HepG2 (cell line): ENCODE measurements at regions not wholly inside any gene's neighbourhood (a gene's known extent, or its start where the extent isn't known, plus 50 kb on each side); places are given as distances from the start of the nearest gene placed in this dataset.
"Not testable (repeated sequence)": the region's sequence is repeated elsewhere in the genome, so short reads cannot be mapped to it uniquely, and the experiment has no call there.

Experiments used
- ATAC-seq: fragments of 200-7000 bp; cut with Tn5 transposase; 3 replicates; pipeline ENCODE4 v1.9.1; 2020; ENCODE audit warnings: mild to moderate bottlenecking, moderate library complexity
- BruUV-seq: library from RNA; stranded (reverse); fragments of 400-500 nt; replicated peaks from 2 replicates; lab custom pipeline; 2021; lab: Mats Ljungman, UMichigan
- CTCF ChIA-PET: fragments of 300-600 bp; formaldehyde crosslinking; extraction: SDS; loops from one replicate; lab custom pipeline; 2021; ENCODE audit warnings: low total read pairs, inconsistent platforms, low intra/inter-chr PET ratio; lab: Yijun Ruan, JAX
- POLR2A ChIA-PET: fragments of 350-600 bp; sonication (Branson Sonifier 250); formaldehyde crosslinking; loops from one replicate; lab custom pipeline; 2020; ENCODE audit warnings: antibody characterized with exemption, inconsistent platforms; lab: Yijun Ruan, JAX
- DNase-seq: peaks from one replicate; pipeline ENCODE4 v3.0.0-alpha.2; 2015; ENCODE audit warnings: low spot score
- FAIRE-seq: peaks from 3 replicates; lab custom pipeline; 2011; peaks lifted over from hg19 to GRCh38; lab: Jason Lieb, UNC
- H2AFZ ChIP-seq: one replicate; pipeline ENCODE4 v1.6.1; 2011; ENCODE audit warnings: low read length, inconsistent platforms
- H3K27ac ChIP-seq: fragments of 300-600 bp; 3 replicates; pipeline ENCODE4 v1.8.0; 2011; ENCODE audit warnings: mixed run types, mild to moderate bottlenecking, mixed read lengths, low read length, inconsistent platforms; ENCODE audit not compliant: insufficient read depth; ENCODE audit errors: extremely low read length
- H3K27me3 ChIP-seq, 2 experiments: fragments of 200-600 bp in 1 of 2; 2 replicates in 1 of 2; 3 replicates in 1 of 2; pipeline versions ENCODE4 v1.6.0 to v1.8.0; 2011; ENCODE audit warnings: low read length in 2 of 2, mild to moderate bottlenecking in 2 of 2, moderate library complexity in 2 of 2, inconsistent platforms in 1 of 2; ENCODE audit not compliant: insufficient read depth in 2 of 2, control insufficient read depth in 1 of 2
- H3K36me3 ChIP-seq, 2 experiments: fragments of 200-600 bp in 1 of 2; replicated peaks in 1 of 2; 2 replicates in 1 of 2; 3 replicates in 1 of 2; pipeline versions ENCODE4 v1.5.1 to v1.8.0; 2011; ENCODE audit warnings: low read length in 2 of 2, inconsistent platforms in 1 of 2; ENCODE audit not compliant: insufficient read depth in 2 of 2, control insufficient read depth in 1 of 2
- H3K4me1 ChIP-seq: 2 replicates; pipeline ENCODE4 v1.5.1; 2012; ENCODE audit warnings: low read length, inconsistent platforms; ENCODE audit not compliant: insufficient read depth
- H3K4me2 ChIP-seq: 2 replicates; pipeline ENCODE4 v1.6.0; 2011; ENCODE audit warnings: low read depth, low read length, inconsistent platforms
- H3K4me3 ChIP-seq, 3 experiments: fragments of 200-600 bp in 1 of 3; sonication (generic), shearing (Covaris generic) in 1 of 3; replicated peaks in 1 of 3; 2 replicates each; pipeline ENCODE4 v1.5.1; 2011 to 2016; ENCODE audit warnings: low read length in 3 of 3, inconsistent platforms in 2 of 3, low read depth in 2 of 3, mild to moderate bottlenecking in 2 of 3, control low read depth in 1 of 3, mixed read lengths in 1 of 3; ENCODE audit not compliant: insufficient read depth in 1 of 3
- H3K79me2 ChIP-seq: one replicate; pipeline ENCODE4 v1.6.1; 2011; ENCODE audit warnings: low read length, inconsistent platforms; ENCODE audit not compliant: insufficient read depth
- H3K9ac ChIP-seq: 2 replicates; pipeline ENCODE4 v1.6.0; 2011; ENCODE audit warnings: mild to moderate bottlenecking, low read depth, low read length, inconsistent platforms; ENCODE audit not compliant: insufficient read depth
- H3K9me3 ChIP-seq: 2 replicates; pipeline ENCODE4 v1.5.1; 2012; ENCODE audit warnings: mild to moderate bottlenecking, low read length
- H4K20me1 ChIP-seq: 2 replicates; pipeline ENCODE4 v1.6.0; 2011; ENCODE audit warnings: inconsistent platforms, mild to moderate bottlenecking, low read length, moderate library complexity; ENCODE audit not compliant: insufficient read depth
- KAT2B ChIP-seq: fragments of 150-350 bp; IDR thresholded peaks from 2 replicates; pipeline ENCODE4 v1.6.1; 2014; ENCODE audit warnings: low read depth, low read length, borderline replicate concordance
- SATB2 ChIP-seq: sonication (generic); formaldehyde crosslinking; IDR thresholded peaks from 2 replicates; pipeline ENCODE4 v1.5.0; 2020; ENCODE audit warnings: missing genetic modification reagents
- ZNF296 ChIP-seq: sonication (generic); formaldehyde crosslinking; conservative IDR thresholded peaks from 2 replicates; pipeline ENCODE4 v1.5.0; 2020; ENCODE audit warnings: mild to moderate bottlenecking, missing genetic modification reagents
- WGBS: methylation state at CpG from one replicate; pipeline ENCODE4 v1.1.6; 2017; ENCODE audit warnings: low lambda C conversion rate; 5-methylcytosine and 5-hydroxymethylcytosine counted together
- in situ Hi-C: cut with HindIII; loops from 2 replicates; pipeline ENCODE4 v1.10.0; 2017; ENCODE audit warnings: low pct_unique_long_range_greater_than_20kb; ENCODE audit not compliant: extremely low pct_ligation_motif_present
- intact Hi-C: fragments of 100-400 bp; cut with micrococcal nuclease; formaldehyde crosslinking; loops from one replicate; pipeline ENCODE4 v1.10.0; 2022; ENCODE audit not compliant: unreplicated experiment
- TF ChIP-seq, protein P1 (sequence below), 2 experiments: sonication (generic) in 1 of 2; formaldehyde crosslinking in 1 of 2; IDR thresholded peaks; 2 replicates each; pipeline versions ENCODE4 v1.6.1 to v1.9.0; 2014 to 2022; ENCODE audit warnings: antibody characterized with exemption in 1 of 2, borderline replicate concordance in 1 of 2, inconsistent platforms in 1 of 2, low read depth in 1 of 2, missing genetic modification reagents in 1 of 2
- TF ChIP-seq, protein P2 (sequence below): sonication (generic); formaldehyde crosslinking; IDR thresholded peaks from 2 replicates; pipeline ENCODE4; 2020; ENCODE audit warnings: missing genetic modification reagents, mild to moderate bottlenecking, borderline replicate concordance

DNA sequence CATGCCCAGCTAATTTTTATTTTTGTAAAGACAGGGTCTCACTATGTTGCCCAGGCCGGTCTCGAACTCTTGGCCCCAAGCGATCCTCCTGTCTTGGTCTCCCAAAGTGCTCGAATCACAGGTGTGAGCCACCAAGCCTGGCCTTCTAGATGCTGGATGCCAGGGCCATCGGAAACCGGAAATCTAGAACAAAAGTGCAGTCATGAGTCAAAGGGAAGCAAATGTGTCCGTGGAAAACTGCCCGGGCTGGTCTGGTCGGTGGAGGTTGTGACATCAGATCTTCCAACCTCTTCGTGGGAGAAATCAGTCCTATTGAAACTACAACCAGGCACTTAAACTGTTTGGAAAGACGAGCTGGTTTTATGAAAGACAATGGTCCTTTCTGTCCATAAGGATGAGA lies 92.3 kb upstream of the SHOX start:
- in situ Hi-C loops (no loop called here), intact Hi-C loops (no loop called here)
- H3K4me1 ChIP-seq: no peaks in the 10 kb centered on the region
- no peak overlapping the region for H3K27ac ChIP-seq
- no peak for TF ChIP-seq ZNF296
- TF ChIP-seq SATB2 (CRISPR knock-in tag): no peak
- TF ChIP-seq, protein P1, sequence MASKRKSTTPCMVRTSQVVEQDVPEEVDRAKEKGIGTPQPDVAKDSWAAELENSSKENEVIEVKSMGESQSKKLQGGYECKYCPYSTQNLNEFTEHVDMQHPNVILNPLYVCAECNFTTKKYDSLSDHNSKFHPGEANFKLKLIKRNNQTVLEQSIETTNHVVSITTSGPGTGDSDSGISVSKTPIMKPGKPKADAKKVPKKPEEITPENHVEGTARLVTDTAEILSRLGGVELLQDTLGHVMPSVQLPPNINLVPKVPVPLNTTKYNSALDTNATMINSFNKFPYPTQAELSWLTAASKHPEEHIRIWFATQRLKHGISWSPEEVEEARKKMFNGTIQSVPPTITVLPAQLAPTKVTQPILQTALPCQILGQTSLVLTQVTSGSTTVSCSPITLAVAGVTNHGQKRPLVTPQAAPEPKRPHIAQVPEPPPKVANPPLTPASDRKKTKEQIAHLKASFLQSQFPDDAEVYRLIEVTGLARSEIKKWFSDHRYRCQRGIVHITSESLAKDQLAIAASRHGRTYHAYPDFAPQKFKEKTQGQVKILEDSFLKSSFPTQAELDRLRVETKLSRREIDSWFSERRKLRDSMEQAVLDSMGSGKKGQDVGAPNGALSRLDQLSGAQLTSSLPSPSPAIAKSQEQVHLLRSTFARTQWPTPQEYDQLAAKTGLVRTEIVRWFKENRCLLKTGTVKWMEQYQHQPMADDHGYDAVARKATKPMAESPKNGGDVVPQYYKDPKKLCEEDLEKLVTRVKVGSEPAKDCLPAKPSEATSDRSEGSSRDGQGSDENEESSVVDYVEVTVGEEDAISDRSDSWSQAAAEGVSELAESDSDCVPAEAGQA (IDR thresholded peaks at IDR 0.05; ENCODE audit: low read depth): no peak
- TF ChIP-seq, protein P1 (CRISPR knock-in tag; IDR thresholded peaks at IDR 0.05; ENCODE audit: borderline replicate concordance): no peak
- TF ChIP-seq, protein P2, sequence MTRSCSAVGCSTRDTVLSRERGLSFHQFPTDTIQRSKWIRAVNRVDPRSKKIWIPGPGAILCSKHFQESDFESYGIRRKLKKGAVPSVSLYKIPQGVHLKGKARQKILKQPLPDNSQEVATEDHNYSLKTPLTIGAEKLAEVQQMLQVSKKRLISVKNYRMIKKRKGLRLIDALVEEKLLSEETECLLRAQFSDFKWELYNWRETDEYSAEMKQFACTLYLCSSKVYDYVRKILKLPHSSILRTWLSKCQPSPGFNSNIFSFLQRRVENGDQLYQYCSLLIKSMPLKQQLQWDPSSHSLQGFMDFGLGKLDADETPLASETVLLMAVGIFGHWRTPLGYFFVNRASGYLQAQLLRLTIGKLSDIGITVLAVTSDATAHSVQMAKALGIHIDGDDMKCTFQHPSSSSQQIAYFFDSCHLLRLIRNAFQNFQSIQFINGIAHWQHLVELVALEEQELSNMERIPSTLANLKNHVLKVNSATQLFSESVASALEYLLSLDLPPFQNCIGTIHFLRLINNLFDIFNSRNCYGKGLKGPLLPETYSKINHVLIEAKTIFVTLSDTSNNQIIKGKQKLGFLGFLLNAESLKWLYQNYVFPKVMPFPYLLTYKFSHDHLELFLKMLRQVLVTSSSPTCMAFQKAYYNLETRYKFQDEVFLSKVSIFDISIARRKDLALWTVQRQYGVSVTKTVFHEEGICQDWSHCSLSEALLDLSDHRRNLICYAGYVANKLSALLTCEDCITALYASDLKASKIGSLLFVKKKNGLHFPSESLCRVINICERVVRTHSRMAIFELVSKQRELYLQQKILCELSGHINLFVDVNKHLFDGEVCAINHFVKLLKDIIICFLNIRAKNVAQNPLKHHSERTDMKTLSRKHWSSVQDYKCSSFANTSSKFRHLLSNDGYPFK (CRISPR knock-in tag): no peak
- no peak for TF ChIP-seq KAT2B
- no peak overlapping the region for H3K9ac ChIP-seq
- CTCF ChIA-PET: no interaction called here
- no peak overlapping the region for H3K4me3 ChIP-seq
- no peaks in the 10 kb centered on the region for H3K36me3 ChIP-seq
- FAIRE-seq (no peak), ATAC-seq (no peak), DNase-seq (no peak)
- no peaks in the 10 kb centered on the region; a peak in 2 of 5 replicates for H3K27me3 ChIP-seq
- no TSS peak for BruUV-seq
- 43% methylated on average over 11 of the region's 11 CpGs for WGBS
- no peaks in the 10 kb centered on the region for H3K9me3 ChIP-seq
- H2AFZ ChIP-seq: no peak overlapping the region
- H3K4me2 ChIP-seq: no peak overlapping the region
- H4K20me1 ChIP-seq: no peaks in the 10 kb centered on the region
- no peaks in the 10 kb centered on the region for H3K79me2 ChIP-seq
- POLR2A ChIA-PET: no interaction called here

- H2AFZ ChIP-seq, in situ Hi-C loops, H3K9ac ChIP-seq, H3K4me3 ChIP-seq, intact Hi-C loops, H3K27ac ChIP-seq, H3K36me3 ChIP-seq, ATAC-seq, H3K4me1 ChIP-seq, POLR2A ChIA-PET, H3K9me3 ChIP-seq, DNase-seq, CTCF ChIA-PET, FAIRE-seq, H4K20me1 ChIP-seq, H3K4me2 ChIP-seq, H3K27me3 ChIP-seq, BruUV-seq, H3K79me2 ChIP-seq: not testable (repeated sequence)
- WGBS: 7% methylated on average over 9 of the region's 10 CpGs
These were observed 89.6 kb upstream of the SHOX start for GRCh38 chrX:541006-541405.
